K562 (cell line): ENCODE measurements at regions not wholly inside any gene's neighbourhood (a gene's known extent, or its start where the extent isn't known, plus 50 kb on each side); places are given as distances from the start of the nearest gene placed in this dataset.

Source experiments
- ATAC-seq: fragments of 200-7000 bp; cut with Tn5 transposase; 3 replicates; pipeline ENCODE4 v1.9.1; 2020; ENCODE audit warnings: moderate library complexity
- BruUV-seq: library from RNA; stranded (reverse); fragments of 400-500 nt; replicated peaks from 2 replicates; lab custom pipeline; 2021; lab: Mats Ljungman, UMichigan
- CTCF ChIA-PET: fragments of 300-600 bp; formaldehyde crosslinking; extraction: SDS; loops from one replicate; lab custom pipeline; 2021; ENCODE audit warnings: low intra/inter-chr PET ratio; lab: Yijun Ruan, JAX
- POLR2A ChIA-PET: fragments of 300-600, 350-650 bp; sonication (Branson Sonifier 250); formaldehyde crosslinking; extraction: SDS; loops from one replicate; lab custom pipeline; 2021; ENCODE audit warnings: antibody characterized with exemption, inconsistent platforms; lab: Yijun Ruan, JAX
- DNase-seq, 4 experiments: peaks; one replicate each; pipeline versions ENCODE4 v3.0.0 to v3.0.0-alpha.2; 2011 to 2018; ENCODE audit warnings: low spot score in 3 of 4, mixed read lengths in 3 of 4; ENCODE audit errors: extremely low read depth in 1 of 4
- FAIRE-seq: peaks from 2 replicates; lab custom pipeline; 2011; peaks lifted over from hg19 to GRCh38; lab: Jason Lieb, UNC
- H2AFZ ChIP-seq: 2 replicates; pipeline ENCODE4 v1.6.0; 2011; ENCODE audit warnings: low read depth, low read length, control low read depth, inconsistent platforms
- H3K27ac ChIP-seq: fragments of 200-600 bp; 3 replicates; pipeline ENCODE4 v1.8.0; 2011; ENCODE audit warnings: low read depth, mild to moderate bottlenecking, control low read depth, inconsistent platforms, low read length, moderate library complexity, mixed read lengths; ENCODE audit errors: extremely low read depth
- H3K27me3 ChIP-seq, 2 experiments: fragments of 300-600 bp in 1 of 2; 2 replicates in 1 of 2; 3 replicates in 1 of 2; pipeline versions ENCODE4 v1.6.0 to v1.8.0; 2011; ENCODE audit warnings: inconsistent platforms in 2 of 2, low read length in 2 of 2, mild to moderate bottlenecking in 1 of 2, mixed read lengths in 1 of 2, moderate library complexity in 1 of 2; ENCODE audit not compliant: control insufficient read depth in 2 of 2, insufficient read depth in 2 of 2
- H3K36me3 ChIP-seq: fragments of 300-600 bp; 3 replicates; pipeline ENCODE4 v1.8.0; 2011; ENCODE audit warnings: mild to moderate bottlenecking, low read length, inconsistent platforms; ENCODE audit not compliant: control insufficient read depth, insufficient read depth
- H3K4me1 ChIP-seq, 2 experiments: fragments of 200-600 bp in 1 of 2; replicated peaks in 1 of 2; 2 replicates in 1 of 2; 3 replicates in 1 of 2; pipeline versions ENCODE4 v1.5.1 to v1.8.0; 2011; ENCODE audit warnings: inconsistent platforms in 2 of 2, low read length in 2 of 2, mild to moderate bottlenecking in 1 of 2, mixed read lengths in 1 of 2, moderate library complexity in 1 of 2; ENCODE audit not compliant: control insufficient read depth in 2 of 2, insufficient read depth in 2 of 2
- H3K4me2 ChIP-seq: 2 replicates; pipeline ENCODE4 v1.6.1; 2011; ENCODE audit warnings: low read length, control low read depth, inconsistent platforms, mixed read lengths; ENCODE audit not compliant: insufficient read depth
- H3K4me3 ChIP-seq: fragments of 200-600 bp; sonication (generic), shearing (Covaris generic); 2 replicates; pipeline ENCODE4 v1.5.1; 2016; ENCODE audit warnings: control low read depth, inconsistent platforms
- H3K79me2 ChIP-seq: fragments of 200-600 bp; 3 replicates; pipeline ENCODE4 v1.8.0; 2011; ENCODE audit warnings: low read length, inconsistent platforms; ENCODE audit not compliant: control insufficient read depth, insufficient read depth
- H3K9ac ChIP-seq, 2 experiments: 2 replicates each; pipeline versions ENCODE4 v1.6.0 to v1.6.1; 2011; ENCODE audit warnings: low read depth in 2 of 2, low read length in 2 of 2, control low read depth in 1 of 2, inconsistent platforms in 1 of 2, mild to moderate bottlenecking in 1 of 2, mixed read lengths in 1 of 2; ENCODE audit not compliant: insufficient read depth in 1 of 2
- H3K9me1 ChIP-seq: one replicate; pipeline ENCODE4 v1.6.0; 2011; ENCODE audit warnings: inconsistent platforms, mild to moderate bottlenecking, low read length, moderate library complexity; ENCODE audit not compliant: control insufficient read depth, insufficient read depth
- H3K9me3 ChIP-seq: replicated peaks from 2 replicates; pipeline ENCODE4 v1.5.1; 2011; ENCODE audit warnings: low read depth, low read length, inconsistent platforms; ENCODE audit not compliant: control insufficient read depth, insufficient read depth
- H4K20me1 ChIP-seq: replicated peaks from 2 replicates; pipeline ENCODE4 v1.6.1; 2011; ENCODE audit warnings: low read length, inconsistent platforms, mixed read lengths; ENCODE audit not compliant: control insufficient read depth, insufficient read depth
- BRF1 ChIP-seq: IDR thresholded peaks from 3 replicates; pipeline ENCODE4 v1.6.1; 2011; ENCODE audit warnings: borderline replicate concordance, mild to moderate bottlenecking; ENCODE audit not compliant: insufficient read length; ENCODE audit errors: extremely low read depth
- CBFB ChIP-seq: sonication (generic); formaldehyde crosslinking; IDR thresholded peaks from 2 replicates; pipeline ENCODE4 v1.4.0; 2020; ENCODE audit warnings: mild to moderate bottlenecking, missing genetic modification reagents
- COPS2 ChIP-seq: fragments of 450-650 bp; conservative IDR thresholded peaks from 2 replicates; pipeline ENCODE4 v1.6.1; 2016; ENCODE audit warnings: mild to moderate bottlenecking, moderate library complexity
- HBP1 ChIP-seq: fragments of 450-650 bp; formaldehyde crosslinking; IDR thresholded peaks from 2 replicates; pipeline ENCODE4 v1.4.0; 2022; ENCODE audit warnings: missing genetic modification characterization
- HNRNPUL1 ChIP-seq: fragments of 200-400 bp; formaldehyde crosslinking; IDR thresholded peaks from 2 replicates; pipeline ENCODE4 v1.6.1; 2017; ENCODE audit warnings: low read length
- MBD2 ChIP-seq: sonication (generic); IDR thresholded peaks from 2 replicates; pipeline ENCODE4 v1.6.1; 2016; ENCODE audit warnings: low read depth, borderline replicate concordance
- MCM5 ChIP-seq: fragments of 450-650 bp; IDR thresholded peaks from 2 replicates; pipeline ENCODE4 v1.6.1; 2016; ENCODE audit warnings: low read depth
- MIER1 ChIP-seq: fragments of 450-650 bp; IDR thresholded peaks from 2 replicates; pipeline ENCODE4 v1.6.1; 2016; ENCODE audit warnings: antibody characterized with exemption, mild to moderate bottlenecking, low read depth
- NCOA6 ChIP-seq: fragments of 450-650 bp; IDR thresholded peaks from 2 replicates; pipeline ENCODE4 v1.6.1; 2017; ENCODE audit warnings: mild to moderate bottlenecking
- NFXL1 ChIP-seq: fragments of 450-650 bp; formaldehyde crosslinking; IDR thresholded peaks from 2 replicates; pipeline ENCODE4 v1.4.0; 2021; ENCODE audit warnings: mild to moderate bottlenecking
- ZMIZ1 ChIP-seq, 2 experiments: fragments of 150-350 bp in 1 of 2; IDR thresholded peaks; 2 replicates each; pipeline ENCODE4 v1.6.1; 2012 to 2016; ENCODE audit warnings: low read depth in 2 of 2, low read length in 2 of 2, mild to moderate bottlenecking in 1 of 2, moderate library complexity in 1 of 2
- ZNF324 ChIP-seq: fragments of 250-450 bp; sonication (Bioruptor Pico); IDR thresholded peaks from 2 replicates; pipeline ENCODE4 v1.4.0; 2020; ENCODE audit warnings: mild to moderate bottlenecking
- ZNF717 ChIP-seq: fragments of 250-450 bp; sonication (Bioruptor Pico); IDR thresholded peaks from 2 replicates; pipeline ENCODE4 v1.5.0; 2021
- WGBS: fragments of 100-300 bp; shearing (Covaris generic); methylation state at CpG from one replicate; pipeline ENCODE4 v1.1.6; 2016; ENCODE audit warnings: low coverage, mixed read lengths; ENCODE audit not compliant: insufficient coverage; ENCODE audit errors: missing lambda C conversion rate; 5-methylcytosine and 5-hydroxymethylcytosine counted together
- in situ Hi-C: fragments of 300-500 bp; cut with MboI; formaldehyde crosslinking; loops from 4 replicates; pipeline ENCODE4 v1.15.0; 2018; ENCODE audit warnings: inconsistent platforms, mixed read lengths
- intact Hi-C: fragments of 100-400 bp; cut with micrococcal nuclease; formaldehyde crosslinking; loops from 2 replicates; pipeline ENCODE4 v1.14.2; 2022

GRCh38 chr7:69035826-69036225, 562.4 kb upstream of the AUTS2 start:
- Histone ChIP-seq H3K9me3 (no peaks in the 10 kb centered on the region), H3K79me2 (no peaks in the 10 kb centered on the region), H3K36me3 (no peaks in the 10 kb centered on the region), H3K4me2 (no peak overlapping the region), H4K20me1 (no peaks in the 10 kb centered on the region), H2AFZ (no peak overlapping the region), H3K4me1 (no peaks in the 10 kb centered on the region), H3K9ac (no peak overlapping the region), H3K9me1 (no peaks in the 10 kb centered on the region), H3K27ac (no peak overlapping the region), H3K4me3 (no peak overlapping the region), H3K27me3 (no peaks in the 10 kb centered on the region)
- POLR2A ChIA-PET: no interaction called here
- intact Hi-C loops: no loop called here
- ATAC-seq (no peak), FAIRE-seq (no peak), DNase-seq (no peak)
- in situ Hi-C loops: no loop called here
- TF ChIP-seq CBFB (CRISPR knock-in tag) (no peak), ZNF324 (no peak), MIER1 (no peak), HNRNPUL1 (no peak), NCOA6 (no peak), MCM5 (no peak), COPS2 (no peak), NFXL1 (CRISPR knock-in tag) (no peak), MBD2 (no peak), HBP1 (CRISPR knock-in tag) (no peak), ZNF717 (CRISPR knock-in tag) (no peak), ZMIZ1 (IDR thresholded peaks at IDR 0.05; ENCODE audit: low read depth in 2 of 2, low read length in 2 of 2) (no peak), BRF1 (no peak)
- CTCF ChIA-PET: no interaction called here
- BruUV-seq: no TSS peak
- WGBS: 0% methylated on average over 7 of the region's 7 CpGs
